ENCODE measurements at regions not wholly inside any gene's neighbourhood (a gene's known extent, or its start where the extent isn't known, plus 50 kb on each side); places are given as distances from the start of the nearest gene placed in this dataset.
A peak's percentile ranks its signal among the peaks of the same experiment; 100 is the strongest.

DNA sequence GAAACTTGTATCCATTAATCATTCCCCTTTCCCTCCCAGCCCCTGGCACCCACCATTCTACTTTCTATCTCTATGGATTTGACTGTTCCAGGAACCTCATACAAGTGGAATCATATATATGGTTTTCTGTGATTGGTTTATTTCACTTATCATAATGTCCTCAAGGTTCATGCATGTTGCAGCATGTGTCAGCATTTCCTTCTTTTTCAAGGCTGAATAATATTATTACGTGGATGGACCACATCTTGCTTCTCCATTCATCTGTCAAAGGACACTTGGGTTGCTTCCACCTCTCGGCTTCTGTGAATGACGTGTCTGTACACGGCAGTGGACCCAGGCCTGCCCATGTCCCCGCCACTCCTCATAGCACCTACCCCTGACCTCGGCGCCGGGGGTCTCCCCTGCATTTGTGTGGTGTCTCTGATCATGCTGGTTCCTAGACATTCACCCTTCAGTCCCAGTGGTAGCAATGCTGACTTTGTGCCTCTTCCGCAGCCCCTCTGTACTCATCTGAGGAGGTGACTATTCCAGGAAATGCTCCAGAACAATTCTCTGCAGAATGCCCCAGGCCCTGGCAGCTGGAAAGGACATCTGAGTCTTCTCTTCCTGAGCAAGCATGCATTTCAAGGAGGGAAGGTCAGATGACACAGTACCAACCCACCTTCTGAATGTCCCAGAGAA, 136.9 kb downstream of the PSMG1 start:
- Histone ChIP-seq H3K27ac (no peak overlapping the region), H3K27me3 (no peaks in the 10 kb centered on the region), H3K4me1 (no peaks in the 10 kb centered on the region), H3K36me3 (no peaks in the 10 kb centered on the region), H3K4me3 (no peak overlapping the region), H3K9me3 (no peaks in the 10 kb centered on the region)
- ATAC-seq (no peak), DNase-seq (no peak)
- TF ChIP-seq, protein P1, sequence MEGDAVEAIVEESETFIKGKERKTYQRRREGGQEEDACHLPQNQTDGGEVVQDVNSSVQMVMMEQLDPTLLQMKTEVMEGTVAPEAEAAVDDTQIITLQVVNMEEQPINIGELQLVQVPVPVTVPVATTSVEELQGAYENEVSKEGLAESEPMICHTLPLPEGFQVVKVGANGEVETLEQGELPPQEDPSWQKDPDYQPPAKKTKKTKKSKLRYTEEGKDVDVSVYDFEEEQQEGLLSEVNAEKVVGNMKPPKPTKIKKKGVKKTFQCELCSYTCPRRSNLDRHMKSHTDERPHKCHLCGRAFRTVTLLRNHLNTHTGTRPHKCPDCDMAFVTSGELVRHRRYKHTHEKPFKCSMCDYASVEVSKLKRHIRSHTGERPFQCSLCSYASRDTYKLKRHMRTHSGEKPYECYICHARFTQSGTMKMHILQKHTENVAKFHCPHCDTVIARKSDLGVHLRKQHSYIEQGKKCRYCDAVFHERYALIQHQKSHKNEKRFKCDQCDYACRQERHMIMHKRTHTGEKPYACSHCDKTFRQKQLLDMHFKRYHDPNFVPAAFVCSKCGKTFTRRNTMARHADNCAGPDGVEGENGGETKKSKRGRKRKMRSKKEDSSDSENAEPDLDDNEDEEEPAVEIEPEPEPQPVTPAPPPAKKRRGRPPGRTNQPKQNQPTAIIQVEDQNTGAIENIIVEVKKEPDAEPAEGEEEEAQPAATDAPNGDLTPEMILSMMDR (IDR thresholded peaks at IDR 0.05) = no peak
- intact Hi-C loops (cut with DNase I) = no loop called here

DNA sequence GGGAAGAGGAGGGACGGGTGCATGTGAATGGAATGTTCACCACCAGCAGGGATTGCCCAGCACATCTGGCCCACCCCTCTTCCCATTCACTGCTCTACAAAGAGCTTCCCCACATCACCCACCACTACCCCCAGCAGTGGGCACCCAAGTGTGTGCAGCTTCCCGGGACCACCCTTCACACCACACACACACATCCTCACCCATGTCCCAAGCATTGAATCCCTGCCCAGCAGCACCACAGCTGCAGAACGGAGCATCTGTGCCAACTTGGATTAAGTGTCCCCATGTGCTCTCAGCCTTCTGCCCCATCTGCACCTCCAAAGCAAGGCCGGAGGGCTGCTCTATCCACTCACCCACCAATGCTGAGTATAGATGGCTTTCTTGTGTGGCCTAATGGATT, 141.4 kb downstream of the PSMG1 start:
- no peaks in the 10 kb centered on the region for H3K9me3 ChIP-seq
- intact Hi-C loops (cut with DNase I) = no loop called here
- TF ChIP-seq, protein P1 (IDR thresholded peaks at IDR 0.05) = no peak
- H3K27ac ChIP-seq = no peak overlapping the region
- H3K36me3 ChIP-seq = no peaks in the 10 kb centered on the region
- no peaks in the 10 kb centered on the region for H3K27me3 ChIP-seq
- no peaks in the 10 kb centered on the region for H3K4me1 ChIP-seq
- no peak for ATAC-seq
- no peak for DNase-seq
- H3K4me3 ChIP-seq = no peak overlapping the region

DNA sequence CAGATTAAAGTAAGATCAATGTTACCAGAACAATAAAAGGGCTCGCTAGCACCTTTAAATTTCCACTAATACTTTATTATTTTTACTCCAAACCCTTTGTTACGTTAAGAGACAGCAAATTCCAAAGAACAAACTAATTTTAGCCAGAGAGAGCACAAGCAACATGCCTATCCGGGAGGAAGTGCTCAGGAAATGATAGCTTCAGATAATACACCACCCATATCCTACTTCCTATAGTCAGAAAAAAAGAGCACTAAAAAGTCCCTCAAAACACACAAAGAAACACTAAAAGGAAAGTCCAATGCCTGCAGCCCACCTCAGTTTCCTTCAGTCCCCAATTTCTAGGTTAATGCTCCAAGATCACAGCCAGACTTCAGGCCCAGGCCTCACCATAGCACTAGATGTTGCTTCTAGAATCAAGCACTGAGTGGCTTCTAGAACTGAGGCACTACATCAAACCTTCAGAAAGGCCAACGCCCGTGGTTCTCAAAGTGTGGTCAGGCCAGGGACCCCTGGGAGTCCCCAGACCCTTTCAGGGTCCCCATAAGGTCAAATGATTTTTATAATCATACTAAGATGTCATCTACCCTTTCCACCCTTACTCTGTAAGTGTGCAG, 142.6 kb downstream of the PSMG1 start:
- H3K27me3 ChIP-seq = no peaks in the 10 kb centered on the region

DNA sequence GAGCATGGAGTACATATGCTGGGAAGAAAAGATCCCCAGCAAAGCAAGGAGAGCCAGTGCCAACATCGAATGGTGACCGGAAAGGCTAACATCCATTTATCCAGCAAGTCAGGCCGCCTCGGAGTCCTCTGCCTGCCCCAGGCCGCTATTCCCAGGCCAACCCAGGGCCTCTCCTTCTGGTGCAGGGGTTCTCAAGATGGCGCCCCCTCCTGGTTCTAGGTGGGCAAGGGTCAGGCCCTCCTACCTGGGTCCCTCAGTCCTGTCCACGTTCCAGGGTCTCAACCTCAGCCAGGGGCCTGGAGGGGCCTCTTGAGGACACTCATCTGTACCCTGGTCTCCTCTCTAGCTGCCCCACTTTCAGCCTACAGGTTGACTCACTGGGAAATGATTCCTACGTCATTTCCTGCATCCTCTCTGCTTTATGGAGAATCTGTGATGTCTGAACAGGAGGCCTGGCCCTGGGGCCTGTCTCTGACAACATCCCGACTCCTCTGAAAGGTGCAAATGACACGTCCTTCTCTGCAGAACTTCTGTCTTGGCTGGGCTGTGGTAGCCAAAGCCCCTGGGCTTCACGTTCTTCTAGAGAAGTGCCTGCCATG, 145.3 kb downstream of the PSMG1 start:
- Histone ChIP-seq H3K27ac (no peak overlapping the region), H3K27me3 (no peaks in the 10 kb centered on the region), H3K4me1 (peaks cover 14% of the 10 kb centered on the region), H3K36me3 (no peaks in the 10 kb centered on the region), H3K9me3 (no peaks in the 10 kb centered on the region), H3K4me3 (no peak overlapping the region)
- intact Hi-C loops (cut with DNase I) = no loop called here
- ATAC-seq = no peak
- no peak for DNase-seq
- TF ChIP-seq, protein P1 (IDR thresholded peaks at IDR 0.05) = peak; percentile 13

More for the DNA sequence above, 142.6 kb downstream of the PSMG1 start:
- ATAC-seq (no peak), DNase-seq (no peak)
- H3K27ac ChIP-seq = peak overlapping the region; percentile 53
- no peaks in the 10 kb centered on the region for H3K36me3 ChIP-seq
- no peak overlapping the region for H3K4me3 ChIP-seq
- TF ChIP-seq, protein P1 (IDR thresholded peaks at IDR 0.05) = no peak
- no peaks in the 10 kb centered on the region for H3K4me1 ChIP-seq
- intact Hi-C loops (cut with DNase I) = no loop called here
- no peaks in the 10 kb centered on the region for H3K9me3 ChIP-seq

DNA sequence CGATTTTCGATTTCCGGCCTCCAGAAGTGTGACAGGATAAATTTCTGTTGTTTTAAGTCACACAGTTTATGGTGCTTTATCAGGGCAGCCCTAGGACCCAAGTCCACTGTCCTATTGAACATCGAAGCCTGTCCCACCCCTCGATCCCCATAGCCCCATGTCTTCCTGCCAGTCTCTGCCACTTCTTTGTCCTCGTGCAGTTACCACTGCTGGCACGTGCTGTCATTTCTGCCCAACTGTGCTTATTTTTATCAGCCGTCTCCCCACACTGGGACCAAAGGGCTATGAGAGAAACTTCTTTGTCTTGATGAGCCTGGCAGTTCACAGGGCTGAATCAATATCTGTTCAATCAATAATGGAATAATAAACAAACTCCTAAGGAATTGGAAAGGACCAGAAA, 146.7 kb downstream of the PSMG1 start:
- no peak for DNase-seq

More for the DNA sequence above, 146.7 kb downstream of the PSMG1 start:
- Histone ChIP-seq H3K36me3 (no peaks in the 10 kb centered on the region), H3K4me1 (peaks cover 14% of the 10 kb centered on the region), H3K27ac (no peak overlapping the region), H3K4me3 (no peak overlapping the region), H3K27me3 (no peaks in the 10 kb centered on the region), H3K9me3 (no peaks in the 10 kb centered on the region)
- ATAC-seq = no peak
- TF ChIP-seq, protein P1 (IDR thresholded peaks at IDR 0.05) = no peak
- intact Hi-C loops (cut with DNase I) = no loop called here

Measured in upper lobe of right lung (tissue), 1 donor.